Lung (tissue), 11 donors: ENCODE measurements at regions not wholly inside any gene's neighbourhood (a gene's known extent, or its start where the extent isn't known, plus 50 kb on each side); places are given as distances from the start of the nearest gene placed in this dataset.

Experiments used
- ATAC-seq: fragments of 200-7000 bp; cut with Tn5 transposase; one replicate; pipeline ENCODE4 v1.9.1; 2020; ENCODE audit warnings: moderate number of reproducible peaks; ENCODE audit not compliant: insufficient read depth, low FRiP score
- DNase-seq, 3 donors: peaks; one replicate each; pipeline ENCODE4 v3.0.0-alpha.2; 2013 to 2017
- H3K27ac ChIP-seq, 2 donors: one replicate each; pipeline ENCODE4 v1.5.1; 2013; ENCODE audit warnings: mild to moderate bottlenecking in 2 of 2, moderate library complexity in 2 of 2, control low read depth in 1 of 2, inconsistent platforms in 1 of 2, low read depth in 1 of 2, low read length in 1 of 2
- H3K27me3 ChIP-seq, 3 donors: one replicate each; pipeline ENCODE4 v1.5.1; 2013; ENCODE audit warnings: low read length in 2 of 3; ENCODE audit not compliant: control insufficient read depth in 3 of 3, insufficient read depth in 3 of 3
- H3K36me3 ChIP-seq, 4 donors: one replicate each; pipeline ENCODE4 v1.5.1; 2013; ENCODE audit warnings: low read length in 4 of 4, mild to moderate bottlenecking in 1 of 4, moderate library complexity in 1 of 4; ENCODE audit not compliant: control insufficient read depth in 4 of 4, insufficient read depth in 4 of 4
- H3K4me1 ChIP-seq, 5 donors: one replicate each; pipeline ENCODE4 v1.5.1; 2013; ENCODE audit warnings: low read length in 5 of 5, mild to moderate bottlenecking in 2 of 5, moderate library complexity in 1 of 5; ENCODE audit not compliant: control insufficient read depth in 5 of 5, insufficient read depth in 5 of 5
- H3K4me3 ChIP-seq: one replicate; pipeline ENCODE4 v1.5.1; 2013; ENCODE audit warnings: mild to moderate bottlenecking, control low read depth, moderate library complexity
- H3K9ac ChIP-seq, 2 donors: one replicate each; pipeline ENCODE4 v1.5.1; 2013; ENCODE audit warnings: low read length in 2 of 2, control low read depth in 1 of 2; ENCODE audit not compliant: insufficient read depth in 1 of 2
- H3K9me3 ChIP-seq, 4 donors: one replicate each; pipeline ENCODE4 v1.5.1; 2013; ENCODE audit warnings: low read length in 3 of 4, mild to moderate bottlenecking in 1 of 4, moderate library complexity in 1 of 4; ENCODE audit not compliant: control insufficient read depth in 4 of 4, insufficient read depth in 3 of 4
- WGBS, 2 donors: extraction: QIAGEN DNeasy Blood & Tissue Kit; methylation state at CpG; one replicate each; pipeline ENCODE4 v1.1.7; 2013; 5-methylcytosine and 5-hydroxymethylcytosine counted together
- TF ChIP-seq, protein P1 (sequence below): IDR thresholded peaks from 2 replicates; pipeline ENCODE4 v1.5.1; 2012; ENCODE audit warnings: mild to moderate bottlenecking; ENCODE audit errors: control extremely low read depth, extremely low read depth
- donor health status: control.
- donor health status: control.
- donor health status: Bipolar disorder and iron deficiency.
- donor health status: healthy.
- donor health status: DM: yes; HTN: yes; CAD: no.

DNA sequence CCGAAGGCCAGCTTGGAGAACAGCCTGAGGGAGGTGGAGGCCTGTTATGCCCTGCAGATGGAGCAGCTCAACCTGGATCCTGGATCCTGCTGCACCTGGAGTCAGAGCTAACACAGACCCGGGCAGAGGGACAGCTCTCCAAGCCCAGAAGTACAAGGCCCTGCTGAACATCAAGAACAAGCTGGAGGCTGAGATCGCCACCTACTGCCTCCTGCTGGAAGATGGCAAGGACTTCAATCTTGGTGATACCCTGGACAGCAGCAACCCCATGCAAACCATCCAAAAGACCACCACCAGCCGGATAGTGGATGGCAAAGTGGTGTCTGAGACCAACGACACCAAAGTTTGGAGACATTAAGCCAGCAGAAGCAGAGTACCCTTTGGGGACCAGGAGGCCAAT lies 223.5 kb upstream of the ID4 start:
- TF ChIP-seq, protein P1, sequence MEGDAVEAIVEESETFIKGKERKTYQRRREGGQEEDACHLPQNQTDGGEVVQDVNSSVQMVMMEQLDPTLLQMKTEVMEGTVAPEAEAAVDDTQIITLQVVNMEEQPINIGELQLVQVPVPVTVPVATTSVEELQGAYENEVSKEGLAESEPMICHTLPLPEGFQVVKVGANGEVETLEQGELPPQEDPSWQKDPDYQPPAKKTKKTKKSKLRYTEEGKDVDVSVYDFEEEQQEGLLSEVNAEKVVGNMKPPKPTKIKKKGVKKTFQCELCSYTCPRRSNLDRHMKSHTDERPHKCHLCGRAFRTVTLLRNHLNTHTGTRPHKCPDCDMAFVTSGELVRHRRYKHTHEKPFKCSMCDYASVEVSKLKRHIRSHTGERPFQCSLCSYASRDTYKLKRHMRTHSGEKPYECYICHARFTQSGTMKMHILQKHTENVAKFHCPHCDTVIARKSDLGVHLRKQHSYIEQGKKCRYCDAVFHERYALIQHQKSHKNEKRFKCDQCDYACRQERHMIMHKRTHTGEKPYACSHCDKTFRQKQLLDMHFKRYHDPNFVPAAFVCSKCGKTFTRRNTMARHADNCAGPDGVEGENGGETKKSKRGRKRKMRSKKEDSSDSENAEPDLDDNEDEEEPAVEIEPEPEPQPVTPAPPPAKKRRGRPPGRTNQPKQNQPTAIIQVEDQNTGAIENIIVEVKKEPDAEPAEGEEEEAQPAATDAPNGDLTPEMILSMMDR = no peak
- DNase-seq = no peak
- H3K4me1 ChIP-seq = no peaks in the 10 kb centered on the region
- H3K27me3 ChIP-seq = no peaks in the 10 kb centered on the region
- H3K9ac ChIP-seq = no peak overlapping the region
- H3K27ac ChIP-seq = no peak overlapping the region
- no peak overlapping the region for H3K4me3 ChIP-seq
- ATAC-seq = no peak
- WGBS, 2 donors = 86 to 88% methylated on average over 5 of the region's 5 CpGs
- no peaks in the 10 kb centered on the region for H3K36me3 ChIP-seq
- peaks cover 0 to 13% (median 7%) of the 10 kb centered on the region in 4 donors for H3K9me3 ChIP-seq

DNA sequence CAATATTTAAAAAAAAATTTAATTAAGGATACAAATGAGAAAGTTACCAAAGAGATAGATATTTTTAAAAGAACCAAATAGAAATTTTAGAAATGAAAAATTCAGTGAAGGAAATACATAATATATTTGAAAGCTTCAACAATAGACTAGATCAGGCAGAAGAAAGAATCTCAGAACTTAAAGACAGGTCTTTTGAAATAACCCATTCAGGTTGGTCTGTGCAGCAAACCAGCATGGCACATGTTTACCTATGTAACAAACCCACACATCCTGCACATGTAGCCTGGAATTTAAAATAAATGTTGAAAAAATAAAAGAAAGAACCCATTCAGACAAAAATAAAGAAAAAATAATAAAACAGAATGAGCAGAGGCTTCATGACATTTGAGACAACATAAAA lies 221.1 kb upstream of the ID4 start:
- H3K9me3 ChIP-seq = peaks cover 0 to 13% (median 7%) of the 10 kb centered on the region in 4 donors

DNA sequence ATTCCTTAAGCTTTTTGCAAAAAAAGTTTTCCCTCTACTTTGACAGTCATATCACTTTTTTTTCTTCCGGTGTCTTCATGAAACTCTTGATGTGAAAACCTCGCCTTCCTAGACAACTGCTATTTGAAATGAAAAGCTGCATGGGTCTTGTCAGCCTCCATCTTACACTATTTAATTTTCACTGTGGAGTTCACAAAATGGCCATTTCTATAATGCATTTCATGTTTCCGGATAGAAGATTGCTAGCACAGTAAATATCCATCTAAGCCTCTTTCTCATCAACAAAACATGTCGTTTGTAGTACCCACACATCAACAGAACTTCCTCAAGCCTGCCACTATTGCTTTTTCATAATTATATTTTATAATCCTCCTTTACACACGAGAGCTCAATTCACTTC lies 204.9 kb upstream of the ID4 start:
- no peaks in the 10 kb centered on the region for H3K9me3 ChIP-seq
- no peaks in the 10 kb centered on the region for H3K36me3 ChIP-seq
- WGBS, 2 donors = 76 to 78% methylated on average over 5 of the region's 5 CpGs
- no peak overlapping the region for H3K4me3 ChIP-seq
- H3K27me3 ChIP-seq = no peaks in the 10 kb centered on the region
- DNase-seq = no peak
- ATAC-seq = no peak
- H3K9ac ChIP-seq = no peak overlapping the region
- peaks cover 0 to 9% (median 0%) of the 10 kb centered on the region in 5 donors for H3K4me1 ChIP-seq
- H3K27ac ChIP-seq = no peak overlapping the region
- TF ChIP-seq, protein P1 = no peak

More for the DNA sequence above, 221.1 kb upstream of the ID4 start:
- Histone ChIP-seq H3K36me3 (no peaks in the 10 kb centered on the region), H3K4me3 (no peak overlapping the region), H3K4me1 (no peaks in the 10 kb centered on the region), H3K27me3 (no peaks in the 10 kb centered on the region), H3K27ac (no peak overlapping the region), H3K9ac (no peak overlapping the region)
- ATAC-seq = no peak
- DNase-seq = no peak
- TF ChIP-seq, protein P1 = no peak

DNA sequence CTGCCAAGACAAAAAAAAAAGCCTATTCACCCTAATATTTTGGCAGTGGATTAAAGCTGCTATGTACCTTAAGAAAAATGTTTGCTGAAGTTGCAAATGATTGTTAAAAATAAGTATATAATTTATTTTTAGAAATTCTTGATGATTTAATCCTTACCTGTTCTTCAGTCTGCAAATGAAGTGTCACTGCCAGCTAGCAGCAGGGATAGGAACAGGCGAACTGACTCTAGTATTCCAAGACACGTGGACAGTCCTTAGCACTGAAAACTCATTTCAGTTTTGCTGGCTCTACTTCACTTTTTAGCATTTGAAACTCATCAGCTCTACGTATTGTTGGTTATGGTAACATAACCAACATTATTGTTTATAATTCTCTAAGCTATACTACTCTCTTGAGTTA lies 204.4 kb upstream of the ID4 start:
- TF ChIP-seq, protein P1 = no peak
- H3K27ac ChIP-seq = no peak overlapping the region
- DNase-seq = peak in 2 of 3 donors; percentile 34 to 44
- no peaks in the 10 kb centered on the region for H3K36me3 ChIP-seq
- H3K9me3 ChIP-seq = no peaks in the 10 kb centered on the region
- H3K9ac ChIP-seq = no peak overlapping the region
- H3K27me3 ChIP-seq = no peaks in the 10 kb centered on the region
- peaks cover 0 to 9% (median 0%) of the 10 kb centered on the region in 5 donors for H3K4me1 ChIP-seq
- no peak overlapping the region for H3K4me3 ChIP-seq
- ATAC-seq = no peak
- 76 to 88% methylated on average over 3 of the region's 3 CpGs for WGBS, 2 donors
